SU-DHL-6 (cell line): ENCODE measurements at regions not wholly inside any gene's neighbourhood (a gene's known extent, or its start where the extent isn't known, plus 50 kb on each side); places are given as distances from the start of the nearest gene placed in this dataset.

Experiments
- EZH2phosphoT487 ChIP-seq: fragments of 200-600 bp; sonication (generic), shearing (Covaris generic); conservative IDR thresholded peaks from 2 replicates; pipeline ENCODE4 v1.6.1; 2018; ENCODE audit warnings: mild to moderate bottlenecking, antibody characterized with exemption, low read length, moderate library complexity, mixed read lengths
- TF ChIP-seq, protein P1 (sequence below): fragments of 200-600 bp; sonication (generic); IDR thresholded peaks from one replicate; pipeline ENCODE4 v1.5.1; 2017; ENCODE audit warnings: antibody characterized with exemption, mild to moderate bottlenecking, low read length, moderate library complexity; ENCODE audit not compliant: insufficient read depth, poor library complexity, severe bottlenecking

DNA sequence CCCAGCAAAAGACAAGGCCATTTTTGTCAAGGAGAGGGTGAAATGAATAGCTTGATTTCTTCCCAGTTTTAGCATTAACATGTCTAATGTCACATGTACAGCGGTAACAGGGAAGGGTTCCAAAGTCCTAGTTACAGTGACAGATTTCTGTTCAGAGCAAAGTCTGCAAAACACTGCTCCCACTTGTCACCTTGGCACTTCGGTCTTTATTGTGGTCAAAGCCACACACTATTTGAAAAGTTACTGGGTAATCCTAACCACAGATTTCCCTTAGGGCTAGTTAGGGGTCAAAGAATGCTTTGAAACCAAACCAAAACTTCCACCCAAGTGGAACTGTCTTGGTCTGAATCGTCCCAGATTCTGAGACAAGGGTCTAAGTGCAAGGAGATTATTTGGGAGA, 455.6 kb downstream of the HS3ST3B1 start:
- TF ChIP-seq, protein P1, sequence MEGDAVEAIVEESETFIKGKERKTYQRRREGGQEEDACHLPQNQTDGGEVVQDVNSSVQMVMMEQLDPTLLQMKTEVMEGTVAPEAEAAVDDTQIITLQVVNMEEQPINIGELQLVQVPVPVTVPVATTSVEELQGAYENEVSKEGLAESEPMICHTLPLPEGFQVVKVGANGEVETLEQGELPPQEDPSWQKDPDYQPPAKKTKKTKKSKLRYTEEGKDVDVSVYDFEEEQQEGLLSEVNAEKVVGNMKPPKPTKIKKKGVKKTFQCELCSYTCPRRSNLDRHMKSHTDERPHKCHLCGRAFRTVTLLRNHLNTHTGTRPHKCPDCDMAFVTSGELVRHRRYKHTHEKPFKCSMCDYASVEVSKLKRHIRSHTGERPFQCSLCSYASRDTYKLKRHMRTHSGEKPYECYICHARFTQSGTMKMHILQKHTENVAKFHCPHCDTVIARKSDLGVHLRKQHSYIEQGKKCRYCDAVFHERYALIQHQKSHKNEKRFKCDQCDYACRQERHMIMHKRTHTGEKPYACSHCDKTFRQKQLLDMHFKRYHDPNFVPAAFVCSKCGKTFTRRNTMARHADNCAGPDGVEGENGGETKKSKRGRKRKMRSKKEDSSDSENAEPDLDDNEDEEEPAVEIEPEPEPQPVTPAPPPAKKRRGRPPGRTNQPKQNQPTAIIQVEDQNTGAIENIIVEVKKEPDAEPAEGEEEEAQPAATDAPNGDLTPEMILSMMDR: no peak
- TF ChIP-seq EZH2phosphoT487: no peak
